ENCODE measurements at regions not wholly inside any gene's neighbourhood (a gene's known extent, or its start where the extent isn't known, plus 50 kb on each side); places are given as distances from the start of the nearest gene placed in this dataset.

- FAIRE-seq, result no peak
- Histone ChIP-seq H3K27me3 (no peaks in the 10 kb centered on the region), H3K4me3 (no peak overlapping the region), H3K27ac (no peak overlapping the region), H3K9me3 (no peaks in the 10 kb centered on the region), H3K36me3 (no peaks in the 10 kb centered on the region), H3K4me1 (no peaks in the 10 kb centered on the region)
- DNase-seq, result no peak
- no peak for TF ChIP-seq CTCF (IDR thresholded peaks at IDR 0.05)
- no peak for ATAC-seq
- WGBS, 2 donors, result 85 to 89% methylated on average over 2 of the region's 2 CpGs
- intact Hi-C loops (cut with DNase I), result no loop called here
These were observed 851.2 kb downstream of the GALC start for GRCh38 chr14:87141801-87142200.

- no peak for FAIRE-seq
- H3K9me3 ChIP-seq, result no peaks in the 10 kb centered on the region
- no peak overlapping the region for H3K4me3 ChIP-seq
- H3K27ac ChIP-seq, result no peak overlapping the region
- intact Hi-C loops (cut with DNase I), result no loop called here
- H3K27me3 ChIP-seq, result no peaks in the 10 kb centered on the region
- peak in 2 of 6 donors; percentile 9 to 14 for DNase-seq
- H3K4me1 ChIP-seq, result no peaks in the 10 kb centered on the region
- ATAC-seq, result peak in 3 of 4 donors; percentile 62 to 76 (median 76)
- TF ChIP-seq CTCF (IDR thresholded peaks at IDR 0.05), result no peak
- whole genome bisulfite sequencing, 2 donors, result 54 to 76% methylated on average over 2 of the region's 2 CpGs
- H3K36me3 ChIP-seq, result no peaks in the 10 kb centered on the region
These were observed 853.7 kb downstream of the GALC start for GRCh38 chr14:87139299-87139698.

GRCh38 chr14:87133073-87133801 is 859.7 kb downstream of the GALC start:
- Histone ChIP-seq H3K4me1 (no peaks in the 10 kb centered on the region), H3K4me3 (no peak overlapping the region), H3K36me3 (no peaks in the 10 kb centered on the region), H3K27me3 (no peaks in the 10 kb centered on the region), H3K27ac (no peak overlapping the region), H3K9me3 (no peaks in the 10 kb centered on the region)
- no peak for DNase-seq
- intact Hi-C loops (cut with DNase I), result no loop called here
- 72 to 78% methylated on average over 4 of the region's 4 CpGs for WGBS, 2 donors
- peak in 1 of 4 donors; percentile 34 for ATAC-seq
- TF ChIP-seq CTCF (IDR thresholded peaks at IDR 0.05), result no peak
- FAIRE-seq, result no peak

- ATAC-seq, result no peak
- intact Hi-C loops (cut with DNase I), result no loop called here
- no peak for FAIRE-seq
- H3K36me3 ChIP-seq, result no peaks in the 10 kb centered on the region
- no peak for TF ChIP-seq CTCF (IDR thresholded peaks at IDR 0.05)
- H3K27ac ChIP-seq, result no peak overlapping the region
- no peaks in the 10 kb centered on the region for H3K27me3 ChIP-seq
- no peak for DNase-seq
- no peak overlapping the region for H3K4me3 ChIP-seq
- no peaks in the 10 kb centered on the region for H3K4me1 ChIP-seq
- WGBS, 2 donors, result 48 to 49% methylated on average over 5 of the region's 5 CpGs
- H3K9me3 ChIP-seq, result no peaks in the 10 kb centered on the region
These were observed 861.1 kb downstream of the GALC start for GRCh38 chr14:87131879-87132278.

GRCh38 chr14:87122166-87122565 is 870.8 kb downstream of the GALC start:
- TF ChIP-seq CTCF (IDR thresholded peaks at IDR 0.05), result no peak
- no peak for FAIRE-seq

More at GRCh38 chr14:87122166-87122565, 870.8 kb downstream of the GALC start:
- Histone ChIP-seq H3K27ac (no peak overlapping the region), H3K27me3 (no peaks in the 10 kb centered on the region), H3K4me3 (no peak overlapping the region), H3K36me3 (no peaks in the 10 kb centered on the region), H3K4me1 (no peaks in the 10 kb centered on the region), H3K9me3 (no peaks in the 10 kb centered on the region)
- DNase-seq, result no peak
- intact Hi-C loops (cut with DNase I), result no loop called here
- ATAC-seq, result no peak
